ENCODE measurements at regions not wholly inside any gene's neighbourhood (a gene's known extent, or its start where the extent isn't known, plus 50 kb on each side); places are given as distances from the start of the nearest gene placed in this dataset.

- Histone ChIP-seq H3K4me1 (ENCODE audit: control insufficient read depth, insufficient read depth, low read length) (no peaks in the 10 kb centered on the region), H3K4me3 (ENCODE audit: low read length) (no peak overlapping the region), H3K9ac (ENCODE audit: extremely low read depth, low read length, poor library complexity, severe bottlenecking) (no peak overlapping the region), H3K27ac (ENCODE audit: low read depth, low read length) (no peak overlapping the region), H3K9me3 (ENCODE audit: control insufficient read depth, low read length) (no peaks in the 10 kb centered on the region), H3K27me3 (ENCODE audit: control insufficient read depth, insufficient read depth, low read length, poor library complexity, severe bottlenecking) (no peaks in the 10 kb centered on the region), H3K36me3 (ENCODE audit: control insufficient read depth, insufficient read depth, low read length) (no peaks in the 10 kb centered on the region)
- H3K27me3 Mint-ChIP-seq (ENCODE audit: insufficient read depth) = peaks cover 34% of the 10 kb centered on the region
- no peaks in the 10 kb centered on the region for H3K36me3 Mint-ChIP-seq (ENCODE audit: low read depth)
- H3K9me3 Mint-ChIP-seq = no peaks in the 10 kb centered on the region
- DNase-seq = no peak
- H3K4me1 Mint-ChIP-seq = peaks cover 9% of the 10 kb centered on the region
- TF ChIP-seq, protein P1, sequence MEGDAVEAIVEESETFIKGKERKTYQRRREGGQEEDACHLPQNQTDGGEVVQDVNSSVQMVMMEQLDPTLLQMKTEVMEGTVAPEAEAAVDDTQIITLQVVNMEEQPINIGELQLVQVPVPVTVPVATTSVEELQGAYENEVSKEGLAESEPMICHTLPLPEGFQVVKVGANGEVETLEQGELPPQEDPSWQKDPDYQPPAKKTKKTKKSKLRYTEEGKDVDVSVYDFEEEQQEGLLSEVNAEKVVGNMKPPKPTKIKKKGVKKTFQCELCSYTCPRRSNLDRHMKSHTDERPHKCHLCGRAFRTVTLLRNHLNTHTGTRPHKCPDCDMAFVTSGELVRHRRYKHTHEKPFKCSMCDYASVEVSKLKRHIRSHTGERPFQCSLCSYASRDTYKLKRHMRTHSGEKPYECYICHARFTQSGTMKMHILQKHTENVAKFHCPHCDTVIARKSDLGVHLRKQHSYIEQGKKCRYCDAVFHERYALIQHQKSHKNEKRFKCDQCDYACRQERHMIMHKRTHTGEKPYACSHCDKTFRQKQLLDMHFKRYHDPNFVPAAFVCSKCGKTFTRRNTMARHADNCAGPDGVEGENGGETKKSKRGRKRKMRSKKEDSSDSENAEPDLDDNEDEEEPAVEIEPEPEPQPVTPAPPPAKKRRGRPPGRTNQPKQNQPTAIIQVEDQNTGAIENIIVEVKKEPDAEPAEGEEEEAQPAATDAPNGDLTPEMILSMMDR (conservative IDR thresholded peaks at IDR 0.05) = no peak
- H3K4me3 Mint-ChIP-seq = no peak overlapping the region
- H3K27ac Mint-ChIP-seq = no peak overlapping the region
- 94 to 95% methylated on average over 3 of the region's 3 CpGs for WGBS, 2 experiments (ENCODE audit: insufficient coverage in 1 of 2, insufficient read length in 1 of 2)
These were observed 463.9 kb upstream of the PROK2 start for GRCh38 chr3:72248869-72249268.

DNA sequence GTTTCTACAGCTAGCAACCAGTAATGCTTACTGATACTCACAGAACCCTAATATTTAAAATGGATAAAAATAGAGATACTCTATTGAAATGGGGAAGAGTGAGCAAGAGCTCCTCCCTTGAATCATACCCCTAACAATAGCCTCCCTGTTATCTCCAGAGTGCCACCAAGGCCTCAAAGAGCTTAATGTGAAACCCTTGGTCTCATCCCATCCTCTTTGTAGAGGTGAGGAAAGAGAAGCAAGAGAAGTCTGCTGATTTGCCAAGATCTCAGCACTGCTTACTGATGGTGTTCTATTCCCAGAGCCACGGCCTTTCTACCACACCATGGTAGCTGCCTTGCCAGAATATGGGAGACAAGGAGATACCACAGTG, 463.4 kb upstream of the PROK2 start:
- Histone ChIP-seq H3K9ac (ENCODE audit: extremely low read depth, low read length, poor library complexity, severe bottlenecking) (no peak overlapping the region), H3K4me1 (ENCODE audit: control insufficient read depth, insufficient read depth, low read length) (no peaks in the 10 kb centered on the region), H3K36me3 (ENCODE audit: control insufficient read depth, insufficient read depth, low read length) (no peaks in the 10 kb centered on the region), H3K27me3 (ENCODE audit: control insufficient read depth, insufficient read depth, low read length, poor library complexity, severe bottlenecking) (no peaks in the 10 kb centered on the region), H3K4me3 (ENCODE audit: low read length) (no peak overlapping the region), H3K27ac (ENCODE audit: low read depth, low read length) (no peak overlapping the region), H3K9me3 (ENCODE audit: control insufficient read depth, low read length) (no peaks in the 10 kb centered on the region)
- TF ChIP-seq, protein P1 (conservative IDR thresholded peaks at IDR 0.05) = no peak
- Mint-ChIP-seq H3K4me1 (peaks cover 10% of the 10 kb centered on the region), H3K27ac (no peak overlapping the region), H3K27me3 (ENCODE audit: insufficient read depth) (peaks cover 34% of the 10 kb centered on the region), H3K36me3 (ENCODE audit: low read depth) (no peaks in the 10 kb centered on the region), H3K9me3 (no peaks in the 10 kb centered on the region), H3K4me3 (no peak overlapping the region)
- no peak for DNase-seq
- WGBS, 2 experiments (ENCODE audit: insufficient coverage in 1 of 2, insufficient read length in 1 of 2) = 57% methylated on average over 1 of the region's 1 CpG; no CpG with 5 or more reads in 1 of the 2 experiments

- H3K36me3 Mint-ChIP-seq (ENCODE audit: low read depth) = no peaks in the 10 kb centered on the region
- Histone ChIP-seq H3K27me3 (ENCODE audit: control insufficient read depth, insufficient read depth, low read length, poor library complexity, severe bottlenecking) (no peaks in the 10 kb centered on the region), H3K4me1 (ENCODE audit: control insufficient read depth, insufficient read depth, low read length) (no peaks in the 10 kb centered on the region), H3K27ac (ENCODE audit: low read depth, low read length) (no peak overlapping the region), H3K36me3 (ENCODE audit: control insufficient read depth, insufficient read depth, low read length) (no peaks in the 10 kb centered on the region), H3K4me3 (ENCODE audit: low read length) (no peak overlapping the region), H3K9me3 (ENCODE audit: control insufficient read depth, low read length) (no peaks in the 10 kb centered on the region), H3K9ac (ENCODE audit: extremely low read depth, low read length, poor library complexity, severe bottlenecking) (no peak overlapping the region)
- WGBS, 2 experiments (ENCODE audit: insufficient coverage in 1 of 2, insufficient read length in 1 of 2) = 33% methylated on average over 1 of the region's 1 CpG; no CpG with 5 or more reads in 1 of the 2 experiments
- TF ChIP-seq, protein P1 (conservative IDR thresholded peaks at IDR 0.05) = no peak
- H3K9me3 Mint-ChIP-seq = no peaks in the 10 kb centered on the region
- DNase-seq = no peak
- H3K4me3 Mint-ChIP-seq = no peak overlapping the region
- peaks cover 37% of the 10 kb centered on the region for H3K27me3 Mint-ChIP-seq (ENCODE audit: insufficient read depth)
- H3K27ac Mint-ChIP-seq = no peak overlapping the region
- H3K4me1 Mint-ChIP-seq = peaks cover 10% of the 10 kb centered on the region
These were observed 462.9 kb upstream of the PROK2 start for GRCh38 chr3:72247645-72248388.
